ENCODE measurements at regions not wholly inside any gene's neighbourhood (a gene's known extent, or its start where the extent isn't known, plus 50 kb on each side); places are given as distances from the start of the nearest gene placed in this dataset.

GRCh38 chr12:126873701-126874100, 1393.3 kb upstream of the TMEM132C start:
- Histone ChIP-seq H3K9me2 (ENCODE audit: insufficient read depth, low read length) (no peaks in the 10 kb centered on the region), H3K9me3 (ENCODE audit: low read length) (no peaks in the 10 kb centered on the region), H3K4me1 (ENCODE audit: insufficient read depth, low read length, poor library complexity, severe bottlenecking) (no peaks in the 10 kb centered on the region), H3K36me3 (ENCODE audit: insufficient read depth, low read length) (no peaks in the 10 kb centered on the region), H3K79me2 (ENCODE audit: insufficient read depth, low read depth, low read length) (no peaks in the 10 kb centered on the region), H4K20me1 (ENCODE audit: insufficient read depth, low read length) (no peaks in the 10 kb centered on the region), H2AFZ (ENCODE audit: low read length) (peak overlapping the region; percentile 88), H3K4me2 (ENCODE audit: low read length) (no peak overlapping the region), H3K4me3 (ENCODE audit: low read depth, low read length, poor library complexity, severe bottlenecking) (no peak overlapping the region), H3K27ac (ENCODE audit: low read depth, low read length, poor library complexity, severe bottlenecking) (no peak overlapping the region)
- ChIA-PET CTCF (ENCODE audit: unreplicated experiment) (no interaction called here), POLR2A (no interaction called here)
- DNase-seq (ENCODE audit: low spot score) = no peak
- intact Hi-C loops (cut with micrococcal nuclease; ENCODE audit: unreplicated experiment) = loop anchor here (1.0 kb wide), 1 partner anchor 804 kb away; no protein-coding TSS in a partner anchor
- no TSS peak for BruUV-seq (replicated peaks)
- TF ChIP-seq CTCF (conservative IDR thresholded peaks at IDR 0.05; ENCODE audit: low read length) = no peak
- TF ChIP-seq EZH2phosphoT487 (IDR thresholded peaks at IDR 0.05; ENCODE audit: borderline replicate concordance, low read depth, low read length) = no peak

DNA sequence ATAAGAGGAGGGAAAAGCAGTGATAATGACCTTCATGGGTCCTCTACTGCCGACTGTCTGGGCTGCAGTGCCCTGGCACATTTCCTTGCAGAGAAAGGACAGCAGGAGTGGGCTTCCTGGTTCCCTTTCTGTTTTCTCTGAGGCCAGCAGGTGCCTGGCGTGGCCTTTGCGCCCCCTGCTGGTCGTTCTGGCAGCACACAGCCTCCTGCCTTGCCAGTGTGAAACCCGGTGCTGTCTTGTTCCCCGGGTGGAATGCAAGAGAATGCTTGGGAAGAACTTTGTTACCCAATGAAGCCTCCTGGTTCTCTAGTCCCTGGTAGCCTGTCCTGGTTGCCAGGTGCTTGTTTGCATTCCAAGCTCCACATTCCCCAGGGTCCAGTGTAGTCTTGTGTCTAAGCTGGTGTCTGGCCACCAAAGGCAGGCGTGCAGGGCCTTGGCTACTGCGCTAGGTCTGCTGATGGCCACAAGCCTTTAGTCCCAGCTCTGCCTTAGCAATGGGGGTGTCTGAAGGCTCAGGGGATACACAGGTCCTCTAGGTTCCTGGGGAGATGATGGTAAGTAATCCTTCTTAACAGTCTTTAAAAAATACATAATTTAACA, 1392.4 kb upstream of the TMEM132C start:
- Histone ChIP-seq H3K4me1 (ENCODE audit: insufficient read depth, low read length, poor library complexity, severe bottlenecking) (no peaks in the 10 kb centered on the region), H3K36me3 (ENCODE audit: insufficient read depth, low read length) (no peaks in the 10 kb centered on the region), H3K79me2 (ENCODE audit: insufficient read depth, low read depth, low read length) (no peaks in the 10 kb centered on the region), H3K4me2 (ENCODE audit: low read length) (peak overlapping the region; percentile 15; the same call in 1 of the 2 replicates), H3K4me3 (ENCODE audit: low read depth, low read length, poor library complexity, severe bottlenecking) (no peak overlapping the region), H4K20me1 (ENCODE audit: insufficient read depth, low read length) (no peaks in the 10 kb centered on the region), H2AFZ (ENCODE audit: low read length) (peak overlapping the region; percentile 88), H3K9me3 (ENCODE audit: low read length) (no peaks in the 10 kb centered on the region), H3K27ac (ENCODE audit: low read depth, low read length, poor library complexity, severe bottlenecking) (no peak overlapping the region), H3K9me2 (ENCODE audit: insufficient read depth, low read length) (no peaks in the 10 kb centered on the region)
- POLR2A ChIA-PET = no interaction called here
- CTCF ChIA-PET (ENCODE audit: unreplicated experiment) = no interaction called here
- intact Hi-C loops (cut with micrococcal nuclease; ENCODE audit: unreplicated experiment) = loop anchor here (1.0 kb wide), 1 partner anchor 805 kb away; no protein-coding TSS in a partner anchor
- peak; percentile 60 for DNase-seq (ENCODE audit: low spot score)
- no TSS peak for BruUV-seq (replicated peaks)
- TF ChIP-seq CTCF (conservative IDR thresholded peaks at IDR 0.05; ENCODE audit: low read length) = peak; percentile 90
- TF ChIP-seq EZH2phosphoT487 (IDR thresholded peaks at IDR 0.05; ENCODE audit: borderline replicate concordance, low read depth, low read length) = no peak

GRCh38 chr12:126879842-126880241, 1387.1 kb upstream of the TMEM132C start:
- intact Hi-C loops (cut with micrococcal nuclease; ENCODE audit: unreplicated experiment) = no loop called here
- no TSS peak for BruUV-seq (replicated peaks)
- no peak overlapping the region for H3K4me2 ChIP-seq (ENCODE audit: low read length)

More at GRCh38 chr12:126879842-126880241, 1387.1 kb upstream of the TMEM132C start:
- ChIA-PET POLR2A (no interaction called here), CTCF (ENCODE audit: unreplicated experiment) (no interaction called here)
- no peaks in the 10 kb centered on the region for H3K79me2 ChIP-seq (ENCODE audit: insufficient read depth, low read depth, low read length)
- no peaks in the 10 kb centered on the region for H3K36me3 ChIP-seq (ENCODE audit: insufficient read depth, low read length)
- H3K9me3 ChIP-seq (ENCODE audit: low read length) = no peaks in the 10 kb centered on the region
- no peak for TF ChIP-seq CTCF (conservative IDR thresholded peaks at IDR 0.05; ENCODE audit: low read length)
- TF ChIP-seq EZH2phosphoT487 (IDR thresholded peaks at IDR 0.05; ENCODE audit: borderline replicate concordance, low read depth, low read length) = no peak
- no peaks in the 10 kb centered on the region for H3K4me1 ChIP-seq (ENCODE audit: insufficient read depth, low read length, poor library complexity, severe bottlenecking)
- H3K27ac ChIP-seq (ENCODE audit: low read depth, low read length, poor library complexity, severe bottlenecking) = no peak overlapping the region
- DNase-seq (ENCODE audit: low spot score) = no peak
- no peaks in the 10 kb centered on the region for H3K9me2 ChIP-seq (ENCODE audit: insufficient read depth, low read length)
- no peak overlapping the region for H2AFZ ChIP-seq (ENCODE audit: low read length)
- H4K20me1 ChIP-seq (ENCODE audit: insufficient read depth, low read length) = no peaks in the 10 kb centered on the region
- no peak overlapping the region for H3K4me3 ChIP-seq (ENCODE audit: low read depth, low read length, poor library complexity, severe bottlenecking)
